Left kidney (tissue), 1 donor: ENCODE measurements at regions not wholly inside any gene's neighbourhood (a gene's known extent, or its start where the extent isn't known, plus 50 kb on each side); places are given as distances from the start of the nearest gene placed in this dataset.
A peak's percentile ranks its signal among the peaks of the same experiment; 100 is the strongest.
"Not testable (repeated sequence)": the region's sequence is repeated elsewhere in the genome, so short reads cannot be mapped to it uniquely, and the experiment has no call there.

Experiments
- DNase-seq: peaks from one replicate; pipeline ENCODE4 v3.0.0-alpha.2; 2013

GRCh38 chr10:6729861-6730344, 149.8 kb upstream of the PRKCQ start:
- no peak for DNase-seq

GRCh38 chr10:6729071-6729774, 149.1 kb upstream of the PRKCQ start:
- no peak for DNase-seq

GRCh38 chr10:6726924-6727323, 146.8 kb upstream of the PRKCQ start:
- no peak for DNase-seq

- DNase-seq, result no peak
Measured at GRCh38 chr10:6722616-6723004, 142.5 kb upstream of the PRKCQ start.

- DNase-seq, result no peak
Measured at GRCh38 chr10:6721964-6722615, 142.0 kb upstream of the PRKCQ start.

- DNase-seq, result peak; percentile 33
Measured at GRCh38 chr10:6721480-6721879, 141.4 kb upstream of the PRKCQ start.

- DNase-seq, result no peak
Measured at GRCh38 chr10:6719561-6719960, 139.5 kb upstream of the PRKCQ start.

GRCh38 chr10:6718550-6718949, 138.5 kb upstream of the PRKCQ start:
- no peak for DNase-seq

GRCh38 chr10:6716516-6716915, 136.4 kb upstream of the PRKCQ start:
- no peak for DNase-seq

GRCh38 chr10:6713716-6714115, 133.6 kb upstream of the PRKCQ start:
- DNase-seq, result peak; percentile 3

- no peak for DNase-seq
Measured at GRCh38 chr10:6713120-6713519, 133.0 kb upstream of the PRKCQ start.

GRCh38 chr10:6711881-6712280, 131.8 kb upstream of the PRKCQ start:
- DNase-seq, result no peak

- no peak for DNase-seq
Measured at GRCh38 chr10:6711408-6711841, 131.3 kb upstream of the PRKCQ start.

- no peak for DNase-seq
Measured at GRCh38 chr10:6707352-6707751, 127.3 kb upstream of the PRKCQ start.

GRCh38 chr10:6706725-6707124, 126.6 kb upstream of the PRKCQ start:
- no peak for DNase-seq

GRCh38 chr10:6704896-6705295, 124.8 kb upstream of the PRKCQ start:
- no peak for DNase-seq

GRCh38 chr10:6702833-6703232, 122.8 kb upstream of the PRKCQ start:
- DNase-seq, result not testable (repeated sequence)

GRCh38 chr10:6702030-6702429, 122.0 kb upstream of the PRKCQ start:
- DNase-seq, result no peak

GRCh38 chr10:6701289-6701688, 121.2 kb upstream of the PRKCQ start:
- no peak for DNase-seq

GRCh38 chr10:6700066-6700465, 120.0 kb upstream of the PRKCQ start:
- no peak for DNase-seq

GRCh38 chr10:6699336-6699735, 119.3 kb upstream of the PRKCQ start:
- DNase-seq, result no peak

- no peak for DNase-seq
Measured at GRCh38 chr10:6695519-6695918, 115.4 kb upstream of the PRKCQ start.

- DNase-seq, result no peak
Measured at GRCh38 chr10:6694447-6695140, 114.5 kb upstream of the PRKCQ start.
